Transverse colon (tissue), 4 donors: ENCODE measurements at regions not wholly inside any gene's neighbourhood (a gene's known extent, or its start where the extent isn't known, plus 50 kb on each side); places are given as distances from the start of the nearest gene placed in this dataset.

ENCODE experiments used
- CTCF ChIP-seq, 5 experiments: fragments of 200-600 bp in 3 of 5; fragments of 450-650 bp in 2 of 5; sonication (generic) in 3 of 5; IDR thresholded peaks; 1 replicate in 2 of 5; 2 replicates in 3 of 5; pipeline ENCODE4 v1.5.1; 2016 to 2017; ENCODE audit warnings: antibody characterized with exemption in 5 of 5, inconsistent platforms in 3 of 5, mild to moderate bottlenecking in 2 of 5, moderate library complexity in 1 of 5
- POLR2A ChIP-seq: fragments of 450-650 bp; IDR thresholded peaks from one replicate; pipeline ENCODE4 v1.6.1; 2016; ENCODE audit warnings: antibody characterized with exemption, mild to moderate bottlenecking, moderate library complexity
- POLR2AphosphoS5 ChIP-seq, 3 donors: sonication (generic); formaldehyde crosslinking; IDR thresholded peaks; one replicate each; pipeline ENCODE4 v1.6.1; 2016; ENCODE audit warnings: antibody characterized with exemption in 3 of 3

GRCh38 chr4:158347556-158347955, 137.3 kb downstream of the TMEM144 start:
- TF ChIP-seq CTCF (IDR thresholded peaks at IDR 0.05): no peak
- TF ChIP-seq POLR2A: no peak
- no peak for TF ChIP-seq POLR2AphosphoS5 (IDR thresholded peaks at IDR 0.05)
